ENCODE measurements at regions not wholly inside any gene's neighbourhood (a gene's known extent, or its start where the extent isn't known, plus 50 kb on each side); places are given as distances from the start of the nearest gene placed in this dataset.

DNA sequence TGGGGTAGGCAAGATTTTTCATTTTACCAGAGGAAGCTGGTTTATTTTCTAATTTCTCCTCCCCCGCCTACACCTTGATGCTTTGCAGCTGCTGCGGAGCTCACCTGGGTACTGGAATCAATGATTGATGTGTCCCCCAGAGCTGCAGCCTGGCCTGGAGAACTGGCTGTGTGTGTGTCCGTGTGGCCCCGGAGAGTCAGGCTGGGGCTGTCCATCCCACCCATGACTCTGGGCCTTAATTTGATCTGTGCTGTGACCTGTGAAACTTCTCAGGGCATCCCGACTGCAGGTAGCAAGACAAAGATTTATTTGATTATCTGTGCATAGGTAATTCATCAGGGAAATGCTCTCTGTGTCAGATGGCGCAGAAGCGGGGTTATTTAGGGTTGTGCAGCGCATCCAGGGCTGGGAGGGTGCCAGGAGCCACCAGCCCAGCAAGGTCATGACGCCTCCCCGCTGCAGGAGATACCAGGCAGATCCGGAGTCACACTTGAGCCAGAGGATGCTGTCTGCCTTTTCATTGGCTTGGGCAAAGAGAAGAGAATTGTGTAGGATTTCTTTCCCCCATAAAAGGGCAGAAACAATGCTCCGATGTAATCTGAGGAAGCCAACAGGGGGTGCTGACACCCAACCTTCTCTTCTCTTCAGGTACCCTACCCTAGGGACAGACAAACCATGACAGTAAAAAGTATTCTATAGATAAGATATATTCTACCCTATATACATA lies 346.6 kb downstream of the TSHZ3 start:
- H3K4me3 ChIP-seq, result no peak overlapping the region
- peak overlapping the region; percentile 9; the same call in 1 of the 2 replicates for H2AFZ ChIP-seq
- Mint-ChIP-seq H3K27ac (no peak overlapping the region), H3K27me3 (ENCODE audit: insufficient read depth, low read depth, poor library complexity) (peaks cover 3% of the 10 kb centered on the region), H3K4me1 (peaks cover 6% of the 10 kb centered on the region), H3K4me3 (no peak overlapping the region), H3K36me3 (ENCODE audit: low read depth) (no peaks in the 10 kb centered on the region), H3K9me3 (no peaks in the 10 kb centered on the region)
- DNase-seq (ENCODE audit: low spot score) (peak; percentile 57), ATAC-seq (peak; percentile 72)
- H3K9me2 ChIP-seq (ENCODE audit: insufficient read depth), result peaks cover 4% of the 10 kb centered on the region; the same call in 1 of the 2 replicates
- H3K27me3 ChIP-seq (ENCODE audit: insufficient read depth), result no peaks in the 10 kb centered on the region
- no peaks in the 10 kb centered on the region for H3F3A ChIP-seq (replicated peaks; ENCODE audit: low read depth)
- no peaks in the 10 kb centered on the region for H3K36me3 ChIP-seq (ENCODE audit: insufficient read depth)
- H3K79me2 ChIP-seq (replicated peaks; ENCODE audit: insufficient read depth), result no peaks in the 10 kb centered on the region
- H4K20me1 ChIP-seq (replicated peaks; ENCODE audit: insufficient read depth), result no peaks in the 10 kb centered on the region
- no peak for TF ChIP-seq ZNF114 (CRISPR knock-in tag; IDR thresholded peaks at IDR 0.05)
- TF ChIP-seq, protein P1, sequence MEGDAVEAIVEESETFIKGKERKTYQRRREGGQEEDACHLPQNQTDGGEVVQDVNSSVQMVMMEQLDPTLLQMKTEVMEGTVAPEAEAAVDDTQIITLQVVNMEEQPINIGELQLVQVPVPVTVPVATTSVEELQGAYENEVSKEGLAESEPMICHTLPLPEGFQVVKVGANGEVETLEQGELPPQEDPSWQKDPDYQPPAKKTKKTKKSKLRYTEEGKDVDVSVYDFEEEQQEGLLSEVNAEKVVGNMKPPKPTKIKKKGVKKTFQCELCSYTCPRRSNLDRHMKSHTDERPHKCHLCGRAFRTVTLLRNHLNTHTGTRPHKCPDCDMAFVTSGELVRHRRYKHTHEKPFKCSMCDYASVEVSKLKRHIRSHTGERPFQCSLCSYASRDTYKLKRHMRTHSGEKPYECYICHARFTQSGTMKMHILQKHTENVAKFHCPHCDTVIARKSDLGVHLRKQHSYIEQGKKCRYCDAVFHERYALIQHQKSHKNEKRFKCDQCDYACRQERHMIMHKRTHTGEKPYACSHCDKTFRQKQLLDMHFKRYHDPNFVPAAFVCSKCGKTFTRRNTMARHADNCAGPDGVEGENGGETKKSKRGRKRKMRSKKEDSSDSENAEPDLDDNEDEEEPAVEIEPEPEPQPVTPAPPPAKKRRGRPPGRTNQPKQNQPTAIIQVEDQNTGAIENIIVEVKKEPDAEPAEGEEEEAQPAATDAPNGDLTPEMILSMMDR (conservative IDR thresholded peaks at IDR 0.05; ENCODE audit: low read depth in 2 of 2), result peak; percentile 43 to 54
- H3K4me2 ChIP-seq, result no peak overlapping the region
- no peaks in the 10 kb centered on the region for H3K4me1 ChIP-seq (ENCODE audit: insufficient read depth)
- no peak overlapping the region for H3K27ac ChIP-seq (ENCODE audit: low read depth)

DNA sequence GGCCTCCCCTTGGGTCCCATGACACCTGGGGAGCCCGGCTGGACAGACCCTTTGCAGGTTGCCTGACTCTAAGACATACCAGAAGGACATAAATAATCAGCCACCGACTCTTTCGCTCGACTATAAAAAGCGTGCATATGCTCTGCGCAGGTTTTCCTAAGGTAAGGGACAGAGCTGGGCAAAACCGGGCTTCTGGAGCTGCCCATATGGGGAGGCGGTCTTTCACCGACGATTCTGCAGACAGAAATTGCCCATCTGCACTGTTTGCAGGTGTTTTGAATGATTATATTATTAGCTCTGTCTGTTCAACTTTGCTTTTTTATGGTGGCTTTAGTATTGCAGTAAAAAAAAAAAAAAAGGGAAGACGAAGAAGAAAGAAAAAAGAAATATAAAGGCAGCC lies 347.2 kb downstream of the TSHZ3 start:
- no peaks in the 10 kb centered on the region for H3K9me3 Mint-ChIP-seq
- no peaks in the 10 kb centered on the region for H3K79me2 ChIP-seq (replicated peaks; ENCODE audit: insufficient read depth)
- no peaks in the 10 kb centered on the region for H4K20me1 ChIP-seq (replicated peaks; ENCODE audit: insufficient read depth)
- no peaks in the 10 kb centered on the region for H3K27me3 ChIP-seq (ENCODE audit: insufficient read depth)
- H3K27ac Mint-ChIP-seq, result no peak overlapping the region
- no peak overlapping the region for H3K4me3 Mint-ChIP-seq
- H3K4me1 ChIP-seq (ENCODE audit: insufficient read depth), result no peaks in the 10 kb centered on the region
- DNase-seq (ENCODE audit: low spot score), result no peak
- no peak for ATAC-seq
- H3K27ac ChIP-seq (ENCODE audit: low read depth), result no peak overlapping the region
- 0 out of 2 replicates have a peak overlapping the region, but pooled peaks have one; percentile 14 for H2AFZ ChIP-seq
- H3K9me2 ChIP-seq (ENCODE audit: insufficient read depth), result peaks cover 4% of the 10 kb centered on the region; the same call in 1 of the 2 replicates
- TF ChIP-seq JUNB (IDR thresholded peaks at IDR 0.05; ENCODE audit: unreplicated experiment) (no peak), CREB1 (CRISPR knock-in tag; IDR thresholded peaks at IDR 0.05; ENCODE audit: low read depth) (no peak), EZH2phosphoT487 (IDR thresholded peaks at IDR 0.05; ENCODE audit: unreplicated experiment) (no peak)
- TF ChIP-seq, protein P1 (conservative IDR thresholded peaks at IDR 0.05; ENCODE audit: low read depth in 2 of 2), result no peak
- peaks cover 3% of the 10 kb centered on the region for H3K27me3 Mint-ChIP-seq (ENCODE audit: insufficient read depth, low read depth, poor library complexity)
- H3K4me2 ChIP-seq, result no peak overlapping the region
- H3K36me3 Mint-ChIP-seq (ENCODE audit: low read depth), result no peaks in the 10 kb centered on the region
- H3F3A ChIP-seq (replicated peaks; ENCODE audit: low read depth), result no peaks in the 10 kb centered on the region
- peaks cover 6% of the 10 kb centered on the region for H3K4me1 Mint-ChIP-seq
- no peak overlapping the region for H3K4me3 ChIP-seq
- H3K36me3 ChIP-seq (ENCODE audit: insufficient read depth), result no peaks in the 10 kb centered on the region
